ENCODE measurements at regions not wholly inside any gene's neighbourhood (a gene's known extent, or its start where the extent isn't known, plus 50 kb on each side); places are given as distances from the start of the nearest gene placed in this dataset.
"Not testable (repeated sequence)": the region's sequence is repeated elsewhere in the genome, so short reads cannot be mapped to it uniquely, and the experiment has no call there.

DNA sequence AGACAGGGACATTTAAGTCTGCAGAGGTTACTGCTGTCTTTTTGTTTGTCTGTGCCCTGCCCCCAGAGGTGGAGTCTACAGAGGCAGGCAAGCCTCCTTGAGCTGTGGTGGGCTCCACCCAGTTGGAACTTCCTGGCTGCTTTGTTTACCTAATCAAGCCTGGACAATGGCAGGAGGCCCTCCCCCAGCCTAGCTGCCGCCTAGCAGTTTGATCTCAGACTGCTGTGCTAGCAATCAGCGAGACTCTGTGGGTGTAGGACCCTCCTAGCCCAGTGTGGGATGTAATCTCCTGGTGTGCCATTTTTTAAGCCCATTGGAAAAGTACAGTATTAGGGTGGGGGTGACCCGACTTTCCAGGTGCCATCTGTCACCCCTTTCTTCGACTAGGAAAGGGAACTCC is 272.6 kb downstream of the CXCL12 start:
- TF ChIP-seq, protein P1, sequence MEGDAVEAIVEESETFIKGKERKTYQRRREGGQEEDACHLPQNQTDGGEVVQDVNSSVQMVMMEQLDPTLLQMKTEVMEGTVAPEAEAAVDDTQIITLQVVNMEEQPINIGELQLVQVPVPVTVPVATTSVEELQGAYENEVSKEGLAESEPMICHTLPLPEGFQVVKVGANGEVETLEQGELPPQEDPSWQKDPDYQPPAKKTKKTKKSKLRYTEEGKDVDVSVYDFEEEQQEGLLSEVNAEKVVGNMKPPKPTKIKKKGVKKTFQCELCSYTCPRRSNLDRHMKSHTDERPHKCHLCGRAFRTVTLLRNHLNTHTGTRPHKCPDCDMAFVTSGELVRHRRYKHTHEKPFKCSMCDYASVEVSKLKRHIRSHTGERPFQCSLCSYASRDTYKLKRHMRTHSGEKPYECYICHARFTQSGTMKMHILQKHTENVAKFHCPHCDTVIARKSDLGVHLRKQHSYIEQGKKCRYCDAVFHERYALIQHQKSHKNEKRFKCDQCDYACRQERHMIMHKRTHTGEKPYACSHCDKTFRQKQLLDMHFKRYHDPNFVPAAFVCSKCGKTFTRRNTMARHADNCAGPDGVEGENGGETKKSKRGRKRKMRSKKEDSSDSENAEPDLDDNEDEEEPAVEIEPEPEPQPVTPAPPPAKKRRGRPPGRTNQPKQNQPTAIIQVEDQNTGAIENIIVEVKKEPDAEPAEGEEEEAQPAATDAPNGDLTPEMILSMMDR (IDR thresholded peaks at IDR 0.05), result not testable (repeated sequence)
- not testable (repeated sequence) for TF ChIP-seq POLR2A (IDR thresholded peaks at IDR 0.05)
